Liver (tissue), 3 donors: ENCODE measurements at regions not wholly inside any gene's neighbourhood (a gene's known extent, or its start where the extent isn't known, plus 50 kb on each side); places are given as distances from the start of the nearest gene placed in this dataset.

Experiments used
- FOXA1 ChIP-seq: IDR thresholded peaks from 2 replicates; pipeline ENCODE4 v1.6.1; 2016; ENCODE audit warnings: antibody characterized with exemption
- FOXA2 ChIP-seq: IDR thresholded peaks from 2 replicates; pipeline ENCODE4 v1.6.1; 2016; ENCODE audit warnings: antibody characterized with exemption
- GABPA ChIP-seq, 2 donors: IDR thresholded peaks in 1 of 2; conservative IDR thresholded peaks in 1 of 2; 2 replicates each; pipeline ENCODE4 v1.6.1; 2016; ENCODE audit warnings: antibody characterized with exemption in 2 of 2, mild to moderate bottlenecking in 1 of 2, moderate library complexity in 1 of 2
- HNF4G ChIP-seq: IDR thresholded peaks from 2 replicates; pipeline ENCODE4 v1.6.1; 2016; ENCODE audit warnings: antibody characterized with exemption
- JUND ChIP-seq, 2 donors: IDR thresholded peaks; 2 replicates each; pipeline ENCODE4 v1.6.1; 2016; ENCODE audit warnings: antibody characterized with exemption in 2 of 2
- RAD21 ChIP-seq, 2 donors: IDR thresholded peaks; 2 replicates each; pipeline ENCODE4 v1.6.1; 2016; ENCODE audit warnings: antibody characterized with exemption in 2 of 2, mild to moderate bottlenecking in 2 of 2
- TAF1 ChIP-seq: conservative IDR thresholded peaks from 2 replicates; pipeline ENCODE4 v1.6.1; 2016; ENCODE audit warnings: antibody characterized with exemption, mild to moderate bottlenecking
- TF ChIP-seq, protein P1 (sequence below): fragments of 150-350 bp; IDR thresholded peaks from 2 replicates; pipeline ENCODE4 v1.5.1; 2017; ENCODE audit warnings: improper control_type of control experiment, low read depth, low read length; ENCODE audit not compliant: missing input control
- TF ChIP-seq, protein P2 (sequence below): IDR thresholded peaks from 2 replicates; pipeline ENCODE4 v1.6.1; 2016; ENCODE audit warnings: antibody characterized with exemption
- TF ChIP-seq, protein P3 (sequence below): IDR thresholded peaks from 2 replicates; pipeline ENCODE4 v1.6.1; 2016; ENCODE audit warnings: antibody characterized with exemption
- TF ChIP-seq, protein P4 (sequence below): IDR thresholded peaks from 2 replicates; pipeline ENCODE4 v1.6.1; 2016; ENCODE audit warnings: antibody characterized with exemption
- donor health status: healthy.
- donor health status: healthy.

DNA sequence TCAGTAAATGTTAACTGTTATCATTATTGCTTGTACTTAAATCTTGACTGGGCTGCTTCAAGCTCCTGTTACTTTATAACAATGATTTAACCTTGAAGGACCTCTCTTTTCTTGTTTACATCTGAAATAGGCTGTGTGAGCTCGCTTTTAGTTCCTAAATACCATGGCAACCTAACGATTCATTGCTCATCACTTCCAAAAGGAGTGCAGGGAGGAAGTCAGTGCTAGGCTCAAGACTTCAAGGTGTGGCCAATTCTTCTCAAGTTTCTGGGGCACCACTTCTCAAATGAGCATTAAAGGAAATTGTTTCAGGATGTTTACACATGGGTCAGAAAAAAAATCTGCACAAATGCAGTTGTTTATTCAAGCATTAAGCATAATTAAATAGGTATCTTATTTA lies 284.2 kb downstream of the MTERF1 start:
- no peak for TF ChIP-seq RAD21 (IDR thresholded peaks at IDR 0.05)
- TF ChIP-seq, protein P1, sequence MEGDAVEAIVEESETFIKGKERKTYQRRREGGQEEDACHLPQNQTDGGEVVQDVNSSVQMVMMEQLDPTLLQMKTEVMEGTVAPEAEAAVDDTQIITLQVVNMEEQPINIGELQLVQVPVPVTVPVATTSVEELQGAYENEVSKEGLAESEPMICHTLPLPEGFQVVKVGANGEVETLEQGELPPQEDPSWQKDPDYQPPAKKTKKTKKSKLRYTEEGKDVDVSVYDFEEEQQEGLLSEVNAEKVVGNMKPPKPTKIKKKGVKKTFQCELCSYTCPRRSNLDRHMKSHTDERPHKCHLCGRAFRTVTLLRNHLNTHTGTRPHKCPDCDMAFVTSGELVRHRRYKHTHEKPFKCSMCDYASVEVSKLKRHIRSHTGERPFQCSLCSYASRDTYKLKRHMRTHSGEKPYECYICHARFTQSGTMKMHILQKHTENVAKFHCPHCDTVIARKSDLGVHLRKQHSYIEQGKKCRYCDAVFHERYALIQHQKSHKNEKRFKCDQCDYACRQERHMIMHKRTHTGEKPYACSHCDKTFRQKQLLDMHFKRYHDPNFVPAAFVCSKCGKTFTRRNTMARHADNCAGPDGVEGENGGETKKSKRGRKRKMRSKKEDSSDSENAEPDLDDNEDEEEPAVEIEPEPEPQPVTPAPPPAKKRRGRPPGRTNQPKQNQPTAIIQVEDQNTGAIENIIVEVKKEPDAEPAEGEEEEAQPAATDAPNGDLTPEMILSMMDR: no peak
- TF ChIP-seq TAF1: no peak
- no peak for TF ChIP-seq FOXA1
- TF ChIP-seq JUND (IDR thresholded peaks at IDR 0.05): no peak
- no peak for TF ChIP-seq FOXA2
- TF ChIP-seq, protein P2, sequence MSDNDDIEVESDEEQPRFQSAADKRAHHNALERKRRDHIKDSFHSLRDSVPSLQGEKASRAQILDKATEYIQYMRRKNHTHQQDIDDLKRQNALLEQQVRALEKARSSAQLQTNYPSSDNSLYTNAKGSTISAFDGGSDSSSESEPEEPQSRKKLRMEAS: no peak
- no peak for TF ChIP-seq GABPA (IDR thresholded peaks at IDR 0.05 in 1 of 2, conservative IDR thresholded peaks at IDR 0.05 in 1 of 2)
- TF ChIP-seq HNF4G: no peak
- TF ChIP-seq, protein P3, sequence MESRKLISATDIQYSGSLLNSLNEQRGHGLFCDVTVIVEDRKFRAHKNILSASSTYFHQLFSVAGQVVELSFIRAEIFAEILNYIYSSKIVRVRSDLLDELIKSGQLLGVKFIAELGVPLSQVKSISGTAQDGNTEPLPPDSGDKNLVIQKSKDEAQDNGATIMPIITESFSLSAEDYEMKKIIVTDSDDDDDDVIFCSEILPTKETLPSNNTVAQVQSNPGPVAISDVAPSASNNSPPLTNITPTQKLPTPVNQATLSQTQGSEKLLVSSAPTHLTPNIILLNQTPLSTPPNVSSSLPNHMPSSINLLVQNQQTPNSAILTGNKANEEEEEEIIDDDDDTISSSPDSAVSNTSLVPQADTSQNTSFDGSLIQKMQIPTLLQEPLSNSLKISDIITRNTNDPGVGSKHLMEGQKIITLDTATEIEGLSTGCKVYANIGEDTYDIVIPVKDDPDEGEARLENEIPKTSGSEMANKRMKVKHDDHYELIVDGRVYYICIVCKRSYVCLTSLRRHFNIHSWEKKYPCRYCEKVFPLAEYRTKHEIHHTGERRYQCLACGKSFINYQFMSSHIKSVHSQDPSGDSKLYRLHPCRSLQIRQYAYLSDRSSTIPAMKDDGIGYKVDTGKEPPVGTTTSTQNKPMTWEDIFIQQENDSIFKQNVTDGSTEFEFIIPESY: no peak
- TF ChIP-seq, protein P4, sequence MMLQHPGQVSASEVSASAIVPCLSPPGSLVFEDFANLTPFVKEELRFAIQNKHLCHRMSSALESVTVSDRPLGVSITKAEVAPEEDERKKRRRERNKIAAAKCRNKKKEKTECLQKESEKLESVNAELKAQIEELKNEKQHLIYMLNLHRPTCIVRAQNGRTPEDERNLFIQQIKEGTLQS: no peak
